ENCODE measurements at regions not wholly inside any gene's neighbourhood (a gene's known extent, or its start where the extent isn't known, plus 50 kb on each side); places are given as distances from the start of the nearest gene placed in this dataset.

DNA sequence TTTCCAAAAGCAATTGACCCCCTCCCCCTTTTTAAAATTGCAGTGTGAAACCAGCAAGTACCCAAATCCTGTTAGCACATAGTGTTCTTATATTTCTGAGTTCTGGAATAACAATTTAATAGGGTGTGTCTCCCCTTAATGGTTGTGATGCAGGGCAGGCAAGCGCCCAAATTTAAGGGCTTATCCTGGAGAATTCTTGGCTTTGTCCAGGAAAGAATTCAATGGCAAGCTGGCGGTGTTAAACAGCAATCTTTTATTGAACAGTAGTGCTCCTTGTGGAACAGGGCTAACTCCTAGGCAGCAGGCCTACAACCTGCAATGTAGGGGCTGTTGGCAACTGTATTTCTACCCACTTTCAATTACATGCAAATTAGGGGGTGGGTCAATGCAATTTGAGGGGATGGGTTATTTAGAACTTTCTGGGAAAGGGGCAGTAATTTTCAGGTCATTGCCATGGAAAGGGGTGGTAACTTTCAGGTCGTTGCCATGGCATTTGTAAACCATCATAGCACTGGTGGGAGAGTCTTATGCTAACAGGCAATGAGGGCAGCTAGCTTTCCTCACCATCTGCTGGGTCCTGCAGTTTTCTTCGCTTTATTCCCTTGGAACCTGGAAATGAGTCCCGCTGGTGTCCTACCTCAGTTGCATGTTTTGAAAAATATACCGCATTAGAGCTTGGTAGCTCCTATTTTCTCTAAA lies 149.0 kb upstream of the KCTD1 start:
- DNase-seq: peak; percentile 27

- DNase-seq: no peak
Observed at GRCh38 chr18:26696786-26697185, 148.4 kb upstream of the KCTD1 start.

DNA sequence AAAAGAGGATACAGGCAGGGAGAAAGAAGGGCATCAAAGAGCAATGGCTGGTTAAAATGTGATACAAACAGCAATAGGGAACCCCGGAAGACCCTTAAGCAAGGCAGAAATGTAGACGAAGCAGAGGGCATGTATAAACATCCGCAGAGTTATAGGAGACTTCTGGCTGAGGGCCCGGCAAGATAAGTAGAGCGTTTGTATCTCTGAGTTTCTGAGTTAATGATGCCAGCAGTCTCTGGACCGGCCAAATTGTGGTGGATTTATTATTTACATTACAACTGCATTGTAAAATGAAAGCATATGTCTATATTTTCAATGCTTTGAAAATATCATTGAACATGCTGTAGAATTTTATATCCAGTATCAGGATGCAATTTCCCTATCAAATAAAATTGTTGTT lies 148.0 kb upstream of the KCTD1 start:
- no peak for DNase-seq

GRCh38 chr18:26689226-26689879 lies 141.0 kb upstream of the KCTD1 start:
- DNase-seq: no peak

DNA sequence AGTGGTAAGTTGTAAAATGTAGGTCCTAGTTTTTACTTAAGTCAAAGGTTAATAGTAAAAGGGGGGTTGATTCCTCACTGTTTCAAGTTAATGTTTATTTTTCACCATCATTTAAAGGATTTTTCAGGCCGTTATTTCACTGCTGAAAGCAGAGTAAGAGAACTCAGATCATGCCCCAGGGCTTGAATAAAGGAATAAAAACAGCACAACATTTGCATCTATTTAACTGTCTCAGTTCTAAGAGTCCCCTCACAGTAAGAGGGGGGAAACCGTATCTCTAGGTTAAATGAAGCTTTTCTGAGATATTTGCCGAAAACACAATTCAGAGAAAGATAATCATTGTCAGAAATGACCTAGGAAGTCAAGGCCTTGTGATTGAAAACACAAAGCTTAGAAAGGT lies 138.2 kb upstream of the KCTD1 start:
- no peak for DNase-seq

GRCh38 chr18:26685438-26686157 lies 137.2 kb upstream of the KCTD1 start:
- DNase-seq: no peak

- no peak for DNase-seq
Observed at GRCh38 chr18:26677957-26678356, 129.6 kb upstream of the KCTD1 start.

- no peak for DNase-seq
Observed at GRCh38 chr18:26667046-26667445, 118.7 kb upstream of the KCTD1 start.

DNA sequence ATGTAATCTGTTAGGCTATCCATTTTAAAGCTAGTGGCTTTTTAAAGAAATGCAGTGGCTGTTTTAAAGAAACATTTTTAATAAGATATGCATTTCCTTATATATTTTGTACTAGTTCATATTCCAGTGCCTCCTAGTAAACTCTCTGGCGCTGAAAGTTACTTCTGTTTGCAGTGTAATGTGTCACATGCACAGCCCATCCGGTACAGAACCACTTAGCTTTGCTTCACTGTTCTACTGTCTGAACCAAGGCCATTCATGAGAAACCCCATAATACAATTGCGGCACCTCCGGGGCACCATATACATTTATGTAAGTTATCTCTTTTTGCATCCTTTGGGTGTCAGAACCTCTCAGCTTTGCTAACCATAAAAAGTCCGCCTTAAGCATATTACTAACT lies 114.6 kb upstream of the KCTD1 start:
- DNase-seq: no peak

- no peak for DNase-seq
Observed at GRCh38 chr18:26657631-26658581, 109.6 kb upstream of the KCTD1 start.

DNA sequence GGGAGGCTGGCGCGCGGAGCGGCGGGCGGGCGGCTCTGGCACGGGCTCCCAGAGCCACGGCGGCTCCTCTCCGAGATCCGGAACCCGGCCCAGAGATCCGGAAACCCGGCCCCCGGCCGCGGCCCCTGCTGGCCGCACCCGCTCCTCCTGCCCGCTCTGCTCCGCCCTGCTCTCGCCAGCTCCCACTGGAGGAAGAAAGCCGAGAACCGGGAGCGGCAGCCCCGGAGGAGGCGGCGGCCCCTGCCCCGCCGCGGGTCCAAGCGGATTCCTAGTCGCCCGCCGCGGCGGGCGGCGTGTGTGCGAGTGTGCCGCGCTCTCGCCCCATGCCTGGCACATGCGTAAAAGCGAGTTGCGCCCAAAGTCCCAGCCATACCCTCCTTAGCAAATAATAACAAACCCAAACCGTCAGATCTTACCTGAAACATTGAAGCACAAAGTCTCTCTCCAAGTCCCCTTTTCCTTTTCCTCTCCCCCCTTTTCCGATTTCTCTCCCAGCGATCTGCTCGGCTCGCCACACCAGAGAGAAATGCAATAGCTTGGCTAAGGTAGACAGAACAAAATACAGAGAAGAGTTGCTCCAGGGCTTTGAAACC lies 108.7 kb upstream of the KCTD1 start:
- peak; percentile 90 for DNase-seq

DNA sequence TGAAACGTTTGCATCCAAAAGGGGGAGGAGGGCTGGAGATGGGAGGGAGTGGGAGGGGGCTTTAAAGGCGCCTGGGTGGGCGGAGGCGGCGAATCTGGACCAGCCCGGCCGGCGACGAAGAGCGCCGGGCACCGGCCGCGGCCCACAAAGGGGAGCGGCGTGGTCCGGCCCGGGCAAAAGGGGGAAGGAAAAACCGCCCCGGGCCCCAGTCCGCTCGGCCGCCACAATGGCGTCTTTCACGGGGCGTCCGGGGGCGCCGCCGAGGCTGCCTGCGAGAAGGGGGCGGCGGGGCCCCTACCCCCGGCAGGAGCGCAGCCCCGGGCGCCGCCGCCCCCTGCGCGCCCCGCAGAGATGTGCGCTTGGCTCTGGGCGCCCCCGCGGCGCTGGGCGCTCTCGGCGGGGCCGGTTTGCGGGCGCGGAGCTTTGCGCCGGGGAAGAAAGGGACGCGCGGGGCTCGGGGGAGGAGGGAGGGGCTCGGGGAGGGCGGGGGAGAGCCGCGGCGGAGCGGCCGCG lies 108.1 kb upstream of the KCTD1 start:
- no peak for DNase-seq

GRCh38 chr18:26655525-26656430 lies 107.4 kb upstream of the KCTD1 start:
- DNase-seq: peak; percentile 84

GRCh38 chr18:26654616-26655524 lies 106.5 kb upstream of the KCTD1 start:
- peak; percentile 25 for DNase-seq

DNA sequence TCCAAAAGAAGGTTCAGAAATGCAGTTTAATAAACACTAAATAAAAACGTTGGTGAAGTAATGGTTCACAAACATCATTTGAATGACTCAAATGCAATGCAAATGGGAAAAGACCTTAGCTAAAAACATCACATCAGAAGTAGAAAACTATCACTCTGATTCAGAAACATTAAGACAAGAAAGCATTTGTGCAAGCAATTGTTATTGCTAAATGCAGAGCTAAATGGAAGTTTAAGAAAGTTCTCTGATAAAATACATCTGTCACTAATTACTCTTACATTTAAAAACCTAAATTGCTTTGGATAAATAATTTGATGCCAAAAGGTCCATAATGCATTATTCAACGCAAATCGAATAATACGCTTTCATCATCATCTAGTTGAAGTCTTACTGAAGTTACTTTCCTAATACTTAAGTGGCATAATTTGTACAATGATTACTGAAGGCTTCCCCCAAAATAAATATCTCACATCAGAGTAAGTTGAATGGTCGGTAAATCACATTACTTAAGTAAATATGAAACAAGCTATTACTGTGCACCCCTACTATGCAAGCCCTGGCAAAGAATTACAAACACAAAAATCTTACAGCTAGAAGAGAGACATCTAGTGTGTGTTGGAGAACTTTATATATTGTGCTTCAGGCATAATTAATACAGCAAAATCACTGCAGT lies 105.7 kb upstream of the KCTD1 start:
- no peak for DNase-seq

- no peak for DNase-seq
Observed at GRCh38 chr18:26652501-26652900, 104.1 kb upstream of the KCTD1 start.

GRCh38 chr18:26650310-26651268 lies 102.2 kb upstream of the KCTD1 start:
- DNase-seq: no peak

DNA sequence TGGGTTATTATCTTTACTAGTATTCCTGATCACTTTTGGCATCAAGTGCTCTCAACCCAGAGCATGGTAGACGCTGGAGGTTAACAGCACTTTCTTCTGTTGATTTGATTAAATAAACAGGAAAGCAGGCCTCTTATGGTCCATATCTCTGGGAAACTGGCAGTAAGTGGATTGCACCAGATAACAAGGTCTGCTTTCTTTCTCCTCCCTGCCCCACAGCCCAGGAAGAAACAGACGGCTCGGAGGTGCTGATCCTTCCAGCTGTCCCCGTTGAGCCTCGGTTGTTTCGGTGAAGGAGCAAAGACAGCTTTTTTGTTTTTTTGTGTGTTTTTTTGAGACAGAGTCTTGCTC lies 100.8 kb upstream of the KCTD1 start:
- no peak for DNase-seq
